NCI-H460 (cell line): ENCODE measurements at regions not wholly inside any gene's neighbourhood (a gene's known extent, or its start where the extent isn't known, plus 50 kb on each side); places are given as distances from the start of the nearest gene placed in this dataset.

Experiments
- DNase-seq: peaks from one replicate; pipeline ENCODE4 v3.0.0-alpha.2; 2016; ENCODE audit warnings: low read depth; ENCODE audit errors: extremely low read depth

DNA sequence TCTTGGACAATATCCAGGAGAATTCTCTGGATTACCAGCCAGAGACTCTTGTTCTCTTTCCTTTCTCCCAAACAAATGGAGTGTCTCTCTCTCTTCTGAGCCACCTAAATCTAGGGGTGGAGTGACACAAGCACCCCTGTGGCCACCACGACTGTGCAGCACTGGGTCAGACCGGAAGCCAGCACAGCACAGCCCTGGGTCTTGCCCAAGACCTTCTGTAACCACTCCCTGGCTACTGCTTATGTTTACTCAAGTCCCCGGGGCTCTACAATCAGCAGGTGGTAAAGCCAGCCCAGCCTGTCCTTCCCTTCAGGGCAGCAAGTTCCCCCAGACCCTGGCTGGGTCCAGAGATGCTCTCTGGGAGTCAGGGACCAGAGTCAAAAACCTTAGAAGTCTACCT, 110.0 kb upstream of the TUT7 start:
- no peak for DNase-seq

DNA sequence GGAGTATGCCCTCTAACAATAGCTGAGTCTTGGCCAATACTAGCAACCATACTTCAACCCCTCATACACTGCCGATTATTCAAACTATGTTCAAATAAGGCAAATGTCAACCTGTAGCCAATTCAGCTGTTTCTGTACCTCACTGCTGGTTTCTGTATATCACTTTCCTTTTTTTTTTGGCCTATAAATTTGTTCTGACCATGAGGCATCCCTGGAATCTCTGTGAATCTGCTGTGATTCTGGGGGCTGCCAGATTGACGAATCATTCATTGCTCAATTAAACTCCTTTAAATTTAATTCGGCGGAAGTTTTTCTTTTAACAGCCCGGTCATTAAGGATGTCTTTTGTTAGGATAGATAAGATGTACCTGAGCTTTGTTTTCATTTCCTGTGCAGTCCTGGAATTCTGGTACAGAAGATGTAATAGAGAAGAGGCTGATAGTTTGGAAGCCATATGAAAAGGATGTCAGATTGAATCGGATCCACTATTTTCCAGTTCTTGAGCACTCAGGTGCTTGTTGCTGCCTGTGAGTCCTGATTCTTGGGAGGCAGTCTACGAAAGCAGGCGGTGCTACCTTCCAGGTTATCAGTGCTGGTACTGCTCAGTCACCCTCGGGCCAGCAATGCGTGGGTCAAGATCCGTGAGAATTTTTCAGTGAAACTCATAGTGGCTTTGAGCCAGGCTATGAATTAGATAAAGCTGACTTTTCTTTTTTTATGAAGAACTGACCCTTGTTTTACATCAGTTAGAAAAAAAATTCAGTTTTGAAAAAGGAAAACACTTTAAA, 106.2 kb upstream of the TUT7 start:
- DNase-seq: no peak

DNA sequence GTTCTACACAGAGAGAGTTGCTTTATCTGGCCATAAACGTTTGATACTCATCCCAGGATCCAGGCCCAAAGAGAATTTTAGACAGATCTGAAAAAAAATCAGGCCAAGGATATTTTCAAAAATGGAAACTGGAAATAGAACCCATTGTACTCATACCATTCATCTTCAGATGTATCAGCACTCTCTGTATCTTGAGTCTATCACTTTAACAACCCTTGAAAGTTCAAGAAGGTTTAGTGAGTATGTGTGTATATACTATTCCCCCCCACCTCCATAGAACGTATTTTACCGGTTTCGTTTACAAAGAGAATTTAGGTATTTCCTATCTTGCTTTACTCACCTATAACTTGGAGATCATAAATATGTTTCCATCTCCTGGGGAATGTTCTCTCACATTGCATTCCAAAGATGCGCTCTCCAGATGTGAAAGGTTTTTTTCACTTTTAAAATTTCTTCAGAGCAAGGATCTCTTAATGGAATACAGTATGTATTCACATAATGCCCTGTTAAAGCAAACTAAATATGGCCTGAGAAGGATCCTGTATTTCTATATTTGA, 105.5 kb upstream of the TUT7 start:
- DNase-seq: no peak

DNA sequence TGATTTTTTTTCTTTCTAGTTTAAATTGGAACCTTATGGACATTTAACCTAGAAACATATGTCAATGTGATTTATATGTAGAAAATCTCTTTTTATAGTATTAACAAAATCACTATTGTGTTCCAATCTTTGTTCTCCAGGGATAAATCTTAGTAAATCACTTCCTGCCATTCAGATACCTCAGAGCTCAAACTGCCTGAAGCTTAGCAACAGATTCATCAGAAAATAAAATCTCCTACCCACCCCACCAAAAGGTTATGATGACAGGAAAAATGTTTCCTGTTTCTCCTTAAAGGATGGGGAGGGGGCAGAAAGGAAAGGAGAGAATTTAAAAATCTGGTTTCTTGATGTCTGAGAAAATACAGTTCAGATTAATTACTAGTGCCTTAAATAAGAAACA, 105.0 kb upstream of the TUT7 start:
- no peak for DNase-seq

GRCh38 chr9:86458191-86458855, 104.1 kb upstream of the TUT7 start:
- no peak for DNase-seq

DNA sequence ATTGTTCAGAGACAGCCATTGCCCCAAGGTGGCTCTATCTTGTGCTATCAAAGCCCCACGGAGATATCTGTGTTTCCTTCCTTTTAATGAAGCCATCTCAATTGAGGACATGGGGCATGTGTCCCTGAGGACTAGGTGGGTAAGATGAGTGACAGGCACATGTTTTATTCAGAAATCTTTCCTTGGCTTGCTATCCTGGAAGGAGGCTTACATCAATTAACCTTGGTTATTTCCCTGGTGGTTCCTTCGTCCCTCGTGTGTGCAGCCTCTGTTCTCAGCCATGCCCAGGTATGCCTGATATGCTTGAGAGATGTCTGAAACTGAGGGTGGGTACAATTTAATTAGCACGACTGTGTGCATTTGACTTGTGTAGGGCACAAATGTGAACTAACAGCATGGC, 102.2 kb upstream of the TUT7 start:
- DNase-seq: no peak

DNA sequence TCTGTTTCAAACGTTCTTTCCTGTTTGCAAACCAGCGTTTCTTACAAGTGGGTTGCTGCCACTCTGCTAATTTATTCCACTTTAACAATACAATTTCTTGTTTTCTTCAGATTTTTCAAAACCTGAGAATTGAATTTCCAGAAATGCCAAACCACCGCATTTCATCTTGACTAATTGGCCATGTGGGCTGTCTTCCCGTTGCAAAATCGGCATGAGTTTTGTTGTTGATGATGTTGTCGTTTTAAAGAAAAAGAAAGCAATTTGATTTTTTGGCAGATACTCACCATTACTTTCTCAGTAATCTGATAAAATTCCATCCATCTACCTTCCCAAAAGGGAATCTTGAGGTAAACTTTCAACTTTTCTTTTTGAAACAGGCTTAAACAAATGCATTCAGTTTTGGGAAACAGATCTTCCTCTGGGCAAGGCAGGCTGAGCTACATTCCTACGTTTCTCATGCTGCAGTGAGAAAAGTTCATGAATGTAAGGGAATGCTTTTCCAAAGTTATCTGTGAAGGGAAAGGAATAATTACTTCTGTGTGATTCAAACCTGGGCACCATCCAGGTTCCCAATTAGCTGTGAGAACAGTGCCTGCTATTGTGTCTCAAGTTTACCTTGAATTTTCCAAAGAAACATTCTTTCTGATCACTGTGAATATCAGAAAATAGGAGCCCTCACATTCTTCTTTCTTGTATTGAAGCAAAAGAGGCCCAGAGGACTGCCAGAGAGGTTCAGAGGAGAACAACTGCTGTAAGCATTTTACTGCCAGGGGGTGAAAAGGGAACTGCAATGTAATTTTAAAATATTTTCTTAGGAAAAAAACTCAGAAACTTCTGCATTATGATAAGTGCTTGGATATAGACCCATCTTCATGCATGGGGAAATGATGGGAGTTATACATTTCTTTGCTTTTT, 100.7 kb upstream of the TUT7 start:
- no peak for DNase-seq

GRCh38 chr9:86452201-86452828, 98.1 kb upstream of the TUT7 start:
- no peak for DNase-seq

GRCh38 chr9:86449246-86449645, 95.0 kb upstream of the TUT7 start:
- no peak for DNase-seq

DNA sequence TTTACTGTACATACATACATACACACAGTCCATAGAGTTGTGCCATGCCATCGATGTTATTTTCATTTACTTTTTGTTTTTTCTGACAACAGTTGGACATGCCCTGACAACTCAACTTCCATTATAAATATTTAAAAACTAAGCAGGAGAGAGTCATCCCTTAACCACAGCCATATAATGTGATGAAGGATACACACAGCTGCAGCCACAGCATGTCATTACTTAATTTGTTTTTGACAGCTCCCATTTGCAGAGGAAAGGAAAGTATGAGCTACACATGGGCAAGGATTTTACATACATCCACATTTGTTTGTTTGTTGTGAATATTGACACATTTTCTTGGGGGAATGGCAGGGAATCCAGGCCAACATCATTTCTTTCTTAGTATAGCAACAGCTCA, 91.5 kb upstream of the TUT7 start:
- no peak for DNase-seq

DNA sequence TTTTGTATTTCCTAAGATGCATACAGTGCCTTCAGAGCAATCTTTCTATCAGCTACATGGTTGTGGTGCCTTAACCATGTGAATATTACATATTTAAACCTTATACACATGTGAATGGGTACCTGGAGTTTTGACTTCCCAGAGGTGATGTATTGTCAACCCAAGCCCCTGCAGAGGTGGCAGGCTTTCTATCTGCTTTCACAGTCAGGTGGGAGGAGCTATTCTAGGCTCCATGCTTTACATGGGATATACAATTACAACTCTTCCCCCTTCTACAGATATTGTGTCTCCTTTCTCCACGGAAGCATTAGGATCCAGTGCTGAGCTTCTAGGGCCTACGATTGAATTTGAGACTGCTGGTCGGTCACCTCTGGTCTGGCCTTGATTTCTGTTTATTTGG, 89.8 kb upstream of the TUT7 start:
- no peak for DNase-seq

GRCh38 chr9:86434039-86434726, 80.0 kb upstream of the TUT7 start:
- DNase-seq: peak; percentile 52

DNA sequence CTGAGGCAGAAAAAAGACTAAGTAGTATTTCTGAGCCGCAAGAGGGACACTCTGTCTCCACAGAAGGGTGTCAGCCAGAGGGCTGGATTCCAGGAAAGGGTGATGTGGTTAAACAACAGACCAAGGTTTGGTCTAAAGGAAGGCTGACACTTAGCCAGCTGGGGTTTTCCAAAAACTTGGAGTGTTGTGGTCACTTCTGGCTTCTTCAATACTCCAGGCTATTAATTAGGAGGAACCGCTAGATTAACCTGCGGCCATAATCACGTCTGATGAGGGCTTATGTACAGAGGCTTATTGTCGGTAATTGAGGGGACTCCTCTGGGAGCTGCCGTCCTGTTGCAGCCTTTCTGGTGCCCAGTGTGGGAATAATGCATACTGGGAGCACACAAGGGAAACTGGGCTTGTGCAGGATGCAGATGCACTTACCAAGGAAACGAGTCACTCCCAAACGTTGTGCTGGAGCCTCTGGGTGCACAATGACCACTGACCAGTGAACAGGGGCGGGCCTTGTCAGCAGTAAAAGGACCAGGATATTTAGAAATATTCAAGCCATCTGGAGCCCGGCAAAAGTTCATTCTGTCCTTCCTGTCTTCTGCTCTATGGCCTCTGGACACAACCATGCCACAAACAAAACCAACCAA, 70.2 kb upstream of the TUT7 start:
- DNase-seq: no peak

GRCh38 chr9:86413971-86414880, 60.0 kb upstream of the TUT7 start:
- DNase-seq: peak; percentile 36

DNA sequence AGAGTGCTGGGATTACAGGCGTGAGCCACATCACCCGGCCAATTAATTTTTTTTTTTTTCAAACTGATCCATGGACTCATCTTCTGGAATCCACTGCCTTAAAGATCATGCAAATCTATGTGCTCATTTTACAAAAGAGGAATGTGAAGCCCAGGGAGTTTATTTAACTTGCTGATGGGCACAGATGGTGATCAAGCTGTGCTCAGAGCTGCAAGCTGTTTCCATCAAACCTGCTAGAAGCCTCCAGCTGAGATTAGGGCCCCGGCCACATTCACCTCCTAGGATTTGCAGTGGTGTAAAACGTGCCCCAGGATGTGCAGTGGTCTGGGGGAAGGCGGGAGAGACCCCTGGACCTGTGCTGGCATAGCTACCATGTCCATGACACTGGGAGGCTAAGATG, 56.1 kb upstream of the TUT7 start:
- no peak for DNase-seq

GRCh38 chr9:86408121-86408520, 53.9 kb upstream of the TUT7 start:
- DNase-seq: no peak

GRCh38 chr9:86407022-86407421, 52.8 kb upstream of the TUT7 start:
- no peak for DNase-seq

GRCh38 chr9:86406366-86406765, 52.2 kb upstream of the TUT7 start:
- DNase-seq: no peak

GRCh38 chr9:86405926-86406325, 51.7 kb upstream of the TUT7 start:
- DNase-seq: peak; percentile 21
